Liver (tissue), 8 donors: ENCODE measurements at regions not wholly inside any gene's neighbourhood (a gene's known extent, or its start where the extent isn't known, plus 50 kb on each side); places are given as distances from the start of the nearest gene placed in this dataset.

Experiments
- DNase-seq: peaks from one replicate; pipeline ENCODE4 v3.0.0-alpha.2; 2017; ENCODE audit warnings: low spot score
- H3K27ac ChIP-seq, 2 donors: one replicate each; pipeline ENCODE4 v1.7.0; 2013; ENCODE audit warnings: inconsistent platforms in 2 of 2, low read length in 2 of 2, control low read depth in 1 of 2, low read depth in 1 of 2, mild to moderate bottlenecking in 1 of 2
- H3K27me3 ChIP-seq, 4 donors: one replicate each; pipeline versions ENCODE4 v1.6.1 to v1.7.0; 2013; ENCODE audit warnings: low read length in 3 of 4, inconsistent platforms in 1 of 4, mild to moderate bottlenecking in 1 of 4, moderate library complexity in 1 of 4; ENCODE audit not compliant: control insufficient read depth in 4 of 4, insufficient read depth in 4 of 4
- H3K36me3 ChIP-seq, 4 donors: one replicate each; pipeline versions ENCODE4 v1.6.1 to v1.7.0; 2013; ENCODE audit warnings: low read length in 3 of 4, mild to moderate bottlenecking in 3 of 4, low read depth in 1 of 4, moderate library complexity in 1 of 4; ENCODE audit not compliant: control insufficient read depth in 4 of 4, insufficient read depth in 3 of 4
- H3K4me1 ChIP-seq, 4 donors: one replicate each; pipeline versions ENCODE4 v1.6.1 to v1.7.0; 2013; ENCODE audit warnings: low read length in 3 of 4, mild to moderate bottlenecking in 3 of 4, moderate library complexity in 1 of 4; ENCODE audit not compliant: control insufficient read depth in 4 of 4, insufficient read depth in 4 of 4
- H3K4me3 ChIP-seq, 3 donors: one replicate each; pipeline versions ENCODE4 v1.6.1 to v1.7.0; 2013; ENCODE audit warnings: low read length in 3 of 3, control low read depth in 1 of 3, low read depth in 1 of 3, mild to moderate bottlenecking in 1 of 3
- H3K9ac ChIP-seq, 2 donors: one replicate each; pipeline ENCODE4 v1.7.0; 2013; ENCODE audit warnings: low read length in 2 of 2, mild to moderate bottlenecking in 2 of 2, moderate library complexity in 2 of 2, control low read depth in 1 of 2, low read depth in 1 of 2
- H3K9me3 ChIP-seq, 4 donors: one replicate each; pipeline versions ENCODE4 v1.6.1 to v1.7.0; 2013; ENCODE audit warnings: low read length in 3 of 4; ENCODE audit not compliant: control insufficient read depth in 4 of 4
- ATF3 ChIP-seq: IDR thresholded peaks from 2 replicates; pipeline ENCODE4 v1.6.1; 2016; ENCODE audit warnings: antibody characterized with exemption
- CTCF ChIP-seq: fragments of 150-350 bp; IDR thresholded peaks from 2 replicates; pipeline ENCODE4 v1.5.1; 2017; ENCODE audit warnings: improper control_type of control experiment, low read depth, low read length; ENCODE audit not compliant: missing input control
- EGR1 ChIP-seq, 2 donors: IDR thresholded peaks; 2 replicates each; pipeline ENCODE4 v1.6.1; 2016 to 2018; ENCODE audit warnings: antibody characterized with exemption in 2 of 2, low read depth in 2 of 2
- FOXA1 ChIP-seq: IDR thresholded peaks from 2 replicates; pipeline ENCODE4 v1.6.1; 2016; ENCODE audit warnings: antibody characterized with exemption
- FOXA2 ChIP-seq: IDR thresholded peaks from 2 replicates; pipeline ENCODE4 v1.6.1; 2016; ENCODE audit warnings: antibody characterized with exemption
- GABPA ChIP-seq, 2 donors: IDR thresholded peaks in 1 of 2; conservative IDR thresholded peaks in 1 of 2; 2 replicates each; pipeline ENCODE4 v1.6.1; 2016; ENCODE audit warnings: antibody characterized with exemption in 2 of 2, mild to moderate bottlenecking in 1 of 2, moderate library complexity in 1 of 2
- HNF4A ChIP-seq, 2 donors: conservative IDR thresholded peaks; 2 replicates each; pipeline ENCODE4 v1.6.1; 2016; ENCODE audit warnings: antibody characterized with exemption in 2 of 2, mild to moderate bottlenecking in 2 of 2
- HNF4G ChIP-seq: IDR thresholded peaks from 2 replicates; pipeline ENCODE4 v1.6.1; 2016; ENCODE audit warnings: antibody characterized with exemption
- JUND ChIP-seq, 2 donors: IDR thresholded peaks; 2 replicates each; pipeline ENCODE4 v1.6.1; 2016; ENCODE audit warnings: antibody characterized with exemption in 2 of 2
- MAX ChIP-seq: IDR thresholded peaks from 2 replicates; pipeline ENCODE4 v1.6.1; 2016; ENCODE audit warnings: antibody characterized with exemption
- NR2F2 ChIP-seq: IDR thresholded peaks from 2 replicates; pipeline ENCODE4 v1.6.1; 2016; ENCODE audit warnings: antibody characterized with exemption
- RAD21 ChIP-seq, 2 donors: IDR thresholded peaks; 2 replicates each; pipeline ENCODE4 v1.6.1; 2016; ENCODE audit warnings: antibody characterized with exemption in 2 of 2, mild to moderate bottlenecking in 2 of 2
- REST ChIP-seq: IDR thresholded peaks from 2 replicates; pipeline ENCODE4 v1.6.1; 2016; ENCODE audit warnings: antibody characterized with exemption, mild to moderate bottlenecking
- RXRA ChIP-seq, 2 donors: IDR thresholded peaks; 2 replicates each; pipeline ENCODE4 v1.6.1; 2017 to 2018; ENCODE audit warnings: antibody characterized with exemption in 2 of 2, mild to moderate bottlenecking in 1 of 2
- SP1 ChIP-seq: IDR thresholded peaks from 2 replicates; pipeline ENCODE4 v1.6.1; 2018; ENCODE audit warnings: antibody characterized with exemption, mild to moderate bottlenecking
- TAF1 ChIP-seq: conservative IDR thresholded peaks from 2 replicates; pipeline ENCODE4 v1.6.1; 2016; ENCODE audit warnings: antibody characterized with exemption, mild to moderate bottlenecking
- YY1 ChIP-seq: IDR thresholded peaks from 2 replicates; pipeline ENCODE4 v1.6.1; 2016; ENCODE audit warnings: antibody characterized with exemption, mild to moderate bottlenecking
- ZBTB33 ChIP-seq: IDR thresholded peaks from 2 replicates; pipeline ENCODE4 v1.6.1; 2016; ENCODE audit warnings: antibody characterized with exemption
- WGBS: extraction: QIAGEN DNeasy Blood & Tissue Kit; methylation state at CpG from one replicate; pipeline ENCODE4 v1.1.7; 2013; 5-methylcytosine and 5-hydroxymethylcytosine counted together
- donor health status: healthy.
- donor health status: healthy.
- donor health status: healthy.
- donor health status: healthy.
- donor health status: healthy.

GRCh38 chr5:15014809-15015208 lies 143.2 kb upstream of the ANKH start:
- Histone ChIP-seq H3K4me3 (no peak overlapping the region), H3K36me3 (no peaks in the 10 kb centered on the region), H3K4me1 (peaks cover 1 to 13% (median 10%) of the 10 kb centered on the region in 4 donors), H3K27ac (peak overlapping the region; percentile 38 to 56), H3K9ac (no peak overlapping the region), H3K9me3 (no peaks in the 10 kb centered on the region), H3K27me3 (no peaks in the 10 kb centered on the region)
- TF ChIP-seq RXRA (IDR thresholded peaks at IDR 0.05): peak; percentile 65 to 88
- TF ChIP-seq HNF4A (conservative IDR thresholded peaks at IDR 0.05): peak; percentile 63 to 82
- peak; percentile 61 to 68 for TF ChIP-seq RAD21 (IDR thresholded peaks at IDR 0.05)
- peak; percentile 25 for TF ChIP-seq FOXA1
- TF ChIP-seq ATF3: no peak
- peak; percentile 64 for TF ChIP-seq FOXA2
- TF ChIP-seq REST: no peak
- TF ChIP-seq MAX: peak; percentile 64
- peak; percentile 84 for TF ChIP-seq ZBTB33
- peak in 1 of 2 donors; percentile 83 for TF ChIP-seq JUND (IDR thresholded peaks at IDR 0.05)
- peak; percentile 55 for TF ChIP-seq HNF4G
- no peak for TF ChIP-seq CTCF
- TF ChIP-seq GABPA (IDR thresholded peaks at IDR 0.05 in 1 of 2, conservative IDR thresholded peaks at IDR 0.05 in 1 of 2): peak in 1 of 2 donors; percentile 25
- peak in 1 of 2 donors; percentile 70 for TF ChIP-seq EGR1 (IDR thresholded peaks at IDR 0.05; ENCODE audit: low read depth in 2 of 2)
- peak; percentile 87 for TF ChIP-seq SP1
- TF ChIP-seq YY1: peak; percentile 86
- TF ChIP-seq TAF1: no peak
- TF ChIP-seq NR2F2: no peak
- no peak for DNase-seq
- WGBS: 36% methylated on average over 3 of the region's 3 CpGs
